Astrocyte (in vitro differentiated cells and primary cell): ENCODE measurements at regions not wholly inside any gene's neighbourhood (a gene's known extent, or its start where the extent isn't known, plus 50 kb on each side); places are given as distances from the start of the nearest gene placed in this dataset.

ENCODE experiments used
- EZH2 ChIP-seq: IDR thresholded peaks from 2 replicates; pipeline ENCODE4 v1.6.1; 2012; ENCODE audit warnings: mild to moderate bottlenecking, low read length, inconsistent platforms; ENCODE audit not compliant: insufficient read depth
- TF ChIP-seq, protein P1 (sequence below): IDR thresholded peaks from 2 replicates; pipeline ENCODE4 v1.5.1; 2011; ENCODE audit warnings: low read depth, mild to moderate bottlenecking, inconsistent platforms, low read length, moderate library complexity; ENCODE audit not compliant: insufficient read depth

DNA sequence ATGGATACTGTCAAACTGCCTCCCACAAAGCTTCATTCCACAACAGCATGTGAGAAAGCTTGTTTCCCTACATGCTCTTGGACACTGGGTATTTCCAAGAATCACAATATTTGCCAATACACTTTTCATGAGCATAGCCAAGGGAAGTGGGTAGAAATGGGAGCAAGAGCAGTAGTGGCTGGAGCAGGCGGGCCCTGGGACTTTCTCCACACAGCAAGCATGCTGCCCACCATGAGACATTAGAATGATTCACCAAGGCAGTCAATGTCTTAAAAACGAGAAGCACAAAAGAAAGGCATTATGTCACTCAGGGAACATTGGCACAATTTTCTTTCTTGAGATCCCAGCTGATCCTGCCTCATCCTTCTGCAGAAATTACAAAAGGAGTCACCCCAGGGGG lies 371.6 kb upstream of the RUNX1 start:
- TF ChIP-seq, protein P1, sequence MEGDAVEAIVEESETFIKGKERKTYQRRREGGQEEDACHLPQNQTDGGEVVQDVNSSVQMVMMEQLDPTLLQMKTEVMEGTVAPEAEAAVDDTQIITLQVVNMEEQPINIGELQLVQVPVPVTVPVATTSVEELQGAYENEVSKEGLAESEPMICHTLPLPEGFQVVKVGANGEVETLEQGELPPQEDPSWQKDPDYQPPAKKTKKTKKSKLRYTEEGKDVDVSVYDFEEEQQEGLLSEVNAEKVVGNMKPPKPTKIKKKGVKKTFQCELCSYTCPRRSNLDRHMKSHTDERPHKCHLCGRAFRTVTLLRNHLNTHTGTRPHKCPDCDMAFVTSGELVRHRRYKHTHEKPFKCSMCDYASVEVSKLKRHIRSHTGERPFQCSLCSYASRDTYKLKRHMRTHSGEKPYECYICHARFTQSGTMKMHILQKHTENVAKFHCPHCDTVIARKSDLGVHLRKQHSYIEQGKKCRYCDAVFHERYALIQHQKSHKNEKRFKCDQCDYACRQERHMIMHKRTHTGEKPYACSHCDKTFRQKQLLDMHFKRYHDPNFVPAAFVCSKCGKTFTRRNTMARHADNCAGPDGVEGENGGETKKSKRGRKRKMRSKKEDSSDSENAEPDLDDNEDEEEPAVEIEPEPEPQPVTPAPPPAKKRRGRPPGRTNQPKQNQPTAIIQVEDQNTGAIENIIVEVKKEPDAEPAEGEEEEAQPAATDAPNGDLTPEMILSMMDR = no peak
- no peak for TF ChIP-seq EZH2
